ENCODE measurements at regions not wholly inside any gene's neighbourhood (a gene's known extent, or its start where the extent isn't known, plus 50 kb on each side); places are given as distances from the start of the nearest gene placed in this dataset.

- TF ChIP-seq EZH2 (IDR thresholded peaks at IDR 0.05) (no peak), CTCF (IDR thresholded peaks at IDR 0.05) (no peak), EZH2phosphoT487 (IDR thresholded peaks at IDR 0.05) (no peak)
Measured at GRCh38 chr16:86007524-86007923, 108.6 kb downstream of the IRF8 start.

Data from neural progenitor cell (in vitro differentiated cells).